Endothelial cell of umbilical vein (primary cell): ENCODE measurements at regions not wholly inside any gene's neighbourhood (a gene's known extent, or its start where the extent isn't known, plus 50 kb on each side); places are given as distances from the start of the nearest gene placed in this dataset.
"Not testable (repeated sequence)": the region's sequence is repeated elsewhere in the genome, so short reads cannot be mapped to it uniquely, and the experiment has no call there.

Experiments used
- BruUV-seq: library from RNA; stranded (reverse); fragments of 400-500 nt; replicated peaks from 2 replicates; lab custom pipeline; 2021; lab: Mats Ljungman, UMichigan
- CTCF ChIA-PET: fragments of 300-600, 350-600 bp; sonication (Branson Sonifier 250); formaldehyde crosslinking; loops from one replicate; lab custom pipeline; 2021; ENCODE audit warnings: antibody characterized with exemption, inconsistent platforms; lab: Charles Lee
- POLR2A ChIA-PET: fragments of 300-600, 350-600 bp; sonication (Branson Sonifier 250); formaldehyde crosslinking; loops from one replicate; lab custom pipeline; 2021; ENCODE audit warnings: antibody characterized with exemption, inconsistent platforms; lab: Charles Lee
- DNase-seq: peaks from one replicate; pipeline ENCODE4 v3.0.0-alpha.2; 2011; ENCODE audit warnings: low read depth, low spot score
- FAIRE-seq: peaks from 2 replicates; lab custom pipeline; 2011; peaks lifted over from hg19 to GRCh38; lab: Jason Lieb, UNC
- H2AFZ ChIP-seq: 2 replicates; pipeline ENCODE4 v1.6.0; 2012; ENCODE audit warnings: low read depth, low read length, control low read depth, inconsistent platforms
- H3K27ac ChIP-seq: 2 replicates; pipeline ENCODE4 v1.5.1; 2011; ENCODE audit warnings: low read depth, mild to moderate bottlenecking, control low read depth, low read length, moderate library complexity; ENCODE audit not compliant: insufficient read depth
- H3K27me3 ChIP-seq, 2 experiments: 2 replicates each; pipeline versions ENCODE4 v1.6.0 to v1.6.1; 2011; ENCODE audit warnings: low read length in 2 of 2, mixed read lengths in 1 of 2; ENCODE audit not compliant: control insufficient read depth in 2 of 2, insufficient read depth in 2 of 2
- H3K36me3 ChIP-seq, 2 experiments: 2 replicates in 1 of 2; 3 replicates in 1 of 2; pipeline ENCODE4 v1.5.1; 2011; ENCODE audit warnings: low read length in 2 of 2, mild to moderate bottlenecking in 1 of 2, moderate library complexity in 1 of 2; ENCODE audit not compliant: control insufficient read depth in 2 of 2, insufficient read depth in 2 of 2; ENCODE audit errors: extremely low read depth in 1 of 2
- H3K4me1 ChIP-seq: 3 replicates; pipeline ENCODE4 v1.5.1; 2011; ENCODE audit warnings: mild to moderate bottlenecking, low read length; ENCODE audit not compliant: control insufficient read depth, insufficient read depth; ENCODE audit errors: extremely low read depth
- H3K4me2 ChIP-seq: 2 replicates; pipeline ENCODE4 v1.6.1; 2011; ENCODE audit warnings: low read length, control low read depth, mixed read lengths; ENCODE audit not compliant: insufficient read depth
- H3K4me3 ChIP-seq, 3 experiments: fragments of 200-600 bp in 1 of 3; sonication (generic), shearing (Covaris generic) in 1 of 3; replicated peaks in 1 of 3; 2 replicates each; pipeline ENCODE4 v1.5.1; 2011 to 2016; ENCODE audit warnings: control low read depth in 3 of 3, low read length in 3 of 3, mild to moderate bottlenecking in 2 of 3, inconsistent platforms in 1 of 3, low read depth in 1 of 3, moderate library complexity in 1 of 3; ENCODE audit not compliant: insufficient read depth in 1 of 3
- H3K79me2 ChIP-seq: 2 replicates; pipeline ENCODE4 v1.6.0; 2012; ENCODE audit warnings: low read length, inconsistent platforms; ENCODE audit not compliant: control insufficient read depth, insufficient read depth
- H3K9ac ChIP-seq: replicated peaks from 2 replicates; pipeline ENCODE3; 2011; ENCODE audit warnings: low read length, control low read depth; ENCODE audit not compliant: insufficient read depth; ENCODE audit errors: extremely low read depth
- H3K9me1 ChIP-seq: replicated peaks from 3 replicates; pipeline ENCODE4 v1.6.0; 2011; ENCODE audit warnings: mild to moderate bottlenecking, low read length; ENCODE audit not compliant: control insufficient read depth, insufficient read depth; ENCODE audit errors: extremely low read depth
- H3K9me3 ChIP-seq: replicated peaks from 2 replicates; pipeline ENCODE4 v1.5.1; 2012; ENCODE audit warnings: low read length, inconsistent platforms; ENCODE audit not compliant: control insufficient read depth, insufficient read depth
- H4K20me1 ChIP-seq: replicated peaks from 2 replicates; pipeline ENCODE3; 2011; ENCODE audit warnings: mild to moderate bottlenecking, low read length; ENCODE audit not compliant: control insufficient read depth, insufficient read depth; ENCODE audit errors: extremely low read depth
- EZH2 ChIP-seq: IDR thresholded peaks from 2 replicates; pipeline ENCODE4 v1.6.1; 2012; ENCODE audit warnings: borderline replicate concordance, low read depth, mild to moderate bottlenecking, moderate library complexity, low read length, inconsistent platforms; ENCODE audit not compliant: severe bottlenecking
- FOS ChIP-seq: IDR thresholded peaks from 2 replicates; pipeline ENCODE4 v1.6.1; 2011; ENCODE audit warnings: mild to moderate bottlenecking, low read length, moderate library complexity, borderline replicate concordance; ENCODE audit not compliant: insufficient read depth
- JUN ChIP-seq: IDR thresholded peaks from 2 replicates; pipeline ENCODE4 v1.6.1; 2011; ENCODE audit warnings: borderline replicate concordance, low read depth; ENCODE audit not compliant: insufficient read length, insufficient read depth
- MYC ChIP-seq: IDR thresholded peaks from one replicate; pipeline ENCODE4 v1.6.1; 2011; ENCODE audit warnings: mild to moderate bottlenecking, low read depth, low read length
- POLR2A ChIP-seq: IDR thresholded peaks from 2 replicates; pipeline ENCODE4 v1.6.1; 2012; ENCODE audit warnings: low read depth, mild to moderate bottlenecking, control low read depth, low read length
- POLR2AphosphoS5 ChIP-seq: IDR thresholded peaks from 2 replicates; pipeline ENCODE4 v1.6.1; 2012; ENCODE audit warnings: low read depth, mild to moderate bottlenecking, control low read depth, low read length, moderate library complexity; ENCODE audit not compliant: insufficient read depth
- dilution Hi-C: fragments of 300-500 bp; cut with MboI; formaldehyde crosslinking; loops from one replicate; pipeline ENCODE4 v1.15.0; 2019; ENCODE audit warnings: low sequenced_read_pairs; ENCODE audit not compliant: extremely low pct_ligation_motif_present
- intact Hi-C: fragments of 100-400 bp; cut with micrococcal nuclease; formaldehyde crosslinking; loops from one replicate; pipeline ENCODE4 v1.10.0; 2022

DNA sequence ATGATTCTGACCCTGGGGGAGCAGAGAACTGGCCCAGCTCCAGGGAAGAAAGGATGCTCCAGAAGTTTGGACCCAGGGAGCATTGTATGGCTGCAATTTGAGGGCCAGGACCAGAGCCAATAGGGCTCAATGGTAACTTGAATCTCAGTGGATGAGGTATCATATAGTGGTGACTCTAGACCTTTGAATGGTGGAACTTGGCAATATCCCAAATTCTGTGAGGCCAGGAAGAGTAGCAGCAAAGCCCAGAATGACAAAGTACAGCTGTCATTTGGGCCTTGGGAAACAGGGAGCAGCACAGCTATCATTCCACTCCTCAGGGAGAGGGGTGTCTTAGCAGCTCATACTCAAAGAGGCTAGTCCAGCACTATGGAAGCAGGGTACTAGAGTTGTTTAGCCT, 332.9 kb upstream of the RBMS1 start:
- H3K36me3 ChIP-seq: no peaks in the 10 kb centered on the region
- POLR2A ChIA-PET: no interaction called here
- peaks cover 4 to 5% of the 10 kb centered on the region in 2 experiments for H3K27me3 ChIP-seq
- H3K9me3 ChIP-seq: peaks cover 4% of the 10 kb centered on the region
- intact Hi-C loops (no loop called here), dilution Hi-C loops (no loop called here)
- no peaks in the 10 kb centered on the region for H3K4me1 ChIP-seq
- no peak overlapping the region for H3K27ac ChIP-seq
- H2AFZ ChIP-seq: no peak overlapping the region
- H3K9me1 ChIP-seq: no peaks in the 10 kb centered on the region
- CTCF ChIA-PET: interaction anchor here (1.0 to 1.4 kb wide), 3 partner anchors 29 to 397 kb away, joined by 3 to 4 read pairs (median 4); no protein-coding TSS in a partner anchor
- no peaks in the 10 kb centered on the region for H3K79me2 ChIP-seq
- no peaks in the 10 kb centered on the region for H4K20me1 ChIP-seq
- TF ChIP-seq POLR2A (no peak), MYC (no peak), FOS (no peak), EZH2 (no peak), JUN (no peak), POLR2AphosphoS5 (no peak)
- no peak overlapping the region for H3K4me2 ChIP-seq
- H3K4me3 ChIP-seq: no peak overlapping the region
- no TSS peak for BruUV-seq
- H3K9ac ChIP-seq: no peak overlapping the region
- FAIRE-seq (no peak), DNase-seq (no peak)

DNA sequence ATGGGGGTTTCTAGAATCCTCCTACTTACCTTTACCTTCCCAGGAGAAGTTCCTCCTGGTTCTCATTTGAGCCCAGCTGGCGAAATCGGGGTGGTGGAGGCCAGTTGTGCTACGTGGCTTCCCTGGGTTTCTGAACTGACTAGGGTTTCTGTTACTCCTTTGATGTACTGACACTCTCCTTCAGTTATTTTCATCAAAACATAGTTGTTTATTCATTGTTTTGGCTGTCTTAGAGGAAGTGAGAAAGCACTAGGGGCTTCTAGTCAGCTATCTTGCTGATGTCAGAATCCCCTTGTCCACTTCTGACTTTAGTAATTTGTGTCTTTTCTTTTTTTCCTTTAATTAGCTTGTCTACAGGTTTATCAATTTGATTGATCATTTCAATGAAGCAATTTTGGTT, 332.2 kb upstream of the TANK start:
- H4K20me1 ChIP-seq: no peaks in the 10 kb centered on the region
- H3K9me1 ChIP-seq: no peaks in the 10 kb centered on the region
- FAIRE-seq (no peak), DNase-seq (no peak)
- no peak overlapping the region for H3K27ac ChIP-seq
- no peak overlapping the region for H3K4me3 ChIP-seq
- H3K27me3 ChIP-seq: peaks cover 4 to 5% of the 10 kb centered on the region in 2 experiments
- H3K9me3 ChIP-seq: peaks cover 4% of the 10 kb centered on the region
- H3K9ac ChIP-seq: no peak overlapping the region
- no peaks in the 10 kb centered on the region for H3K79me2 ChIP-seq
- no peak for TF ChIP-seq JUN
- dilution Hi-C loops (no loop called here), intact Hi-C loops (no loop called here)
- H3K36me3 ChIP-seq: no peaks in the 10 kb centered on the region
- no peaks in the 10 kb centered on the region for H3K4me1 ChIP-seq
- POLR2A ChIA-PET: no interaction called here
- H3K4me2 ChIP-seq: no peak overlapping the region
- CTCF ChIA-PET: interaction anchor here (1.2 kb wide), 1 partner anchor 128 kb away, joined by 3 read pairs; no protein-coding TSS in a partner anchor
- BruUV-seq: no TSS peak
- no peak overlapping the region for H2AFZ ChIP-seq

DNA sequence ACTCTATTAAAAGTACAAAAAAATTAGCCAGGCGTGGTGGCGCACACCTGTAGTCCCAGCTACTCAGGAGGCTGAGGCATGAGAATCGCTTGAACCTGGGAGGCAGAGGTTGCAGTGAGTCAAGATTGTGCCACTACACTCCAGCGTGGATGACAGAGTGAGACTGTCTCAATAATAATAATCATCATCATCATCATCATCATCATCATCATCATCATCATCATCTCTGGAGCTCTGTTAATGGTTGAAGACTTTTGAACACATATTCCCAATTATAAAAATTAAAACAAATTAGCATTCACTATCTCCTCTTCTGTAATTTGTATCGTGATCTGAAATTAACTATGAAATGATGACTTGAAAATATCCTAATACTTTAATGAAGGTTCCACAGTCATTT, 327.8 kb upstream of the TANK start:
- H3K9me1 ChIP-seq, H3K9me3 ChIP-seq, H3K4me1 ChIP-seq, DNase-seq, H3K36me3 ChIP-seq, BruUV-seq, H4K20me1 ChIP-seq, H3K27ac ChIP-seq, H3K27me3 ChIP-seq, H3K79me2 ChIP-seq, FAIRE-seq, H3K4me2 ChIP-seq, intact Hi-C loops, H3K9ac ChIP-seq, H3K4me3 ChIP-seq, H2AFZ ChIP-seq, dilution Hi-C loops, POLR2A ChIA-PET: not testable (repeated sequence)
- CTCF ChIA-PET: interaction anchor here (1.0 to 1.1 kb wide), 2 partner anchors 11 to 132 kb away, joined by 3 read pairs; no protein-coding TSS in a partner anchor
